Ecto neural progenitor cell (in vitro differentiated cells): ENCODE measurements at regions not wholly inside any gene's neighbourhood (a gene's known extent, or its start where the extent isn't known, plus 50 kb on each side); places are given as distances from the start of the nearest gene placed in this dataset.
"Not testable (repeated sequence)": the region's sequence is repeated elsewhere in the genome, so short reads cannot be mapped to it uniquely, and the experiment has no call there.

Source experiments
- DNase-seq: peaks from one replicate; pipeline ENCODE4 v3.0.0-alpha.2; 2018; ENCODE audit warnings: low spot score

GRCh38 chr1:116298213-116298579 is 74.8 kb upstream of the ATP1A1 start:
- not testable (repeated sequence) for DNase-seq

DNA sequence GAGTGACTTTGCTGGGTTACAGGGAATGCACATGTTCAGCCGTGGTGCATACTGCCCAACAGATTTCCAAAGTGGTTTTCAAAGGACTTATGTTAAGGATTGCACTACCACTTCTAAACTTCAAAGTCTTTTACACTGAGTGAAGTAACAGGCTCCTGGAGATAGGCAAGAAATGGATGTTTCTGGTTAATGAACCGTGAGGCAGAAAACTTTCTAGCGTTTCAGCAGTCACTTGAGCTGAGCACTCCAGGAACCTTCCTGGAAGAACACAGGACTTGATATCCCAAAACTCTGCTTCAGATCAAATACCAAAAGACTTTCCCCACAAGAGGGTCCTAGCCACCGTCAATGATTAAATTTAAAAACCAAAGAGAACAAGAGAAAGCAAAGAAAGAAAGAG is 74.3 kb upstream of the ATP1A1 start:
- no peak for DNase-seq

DNA sequence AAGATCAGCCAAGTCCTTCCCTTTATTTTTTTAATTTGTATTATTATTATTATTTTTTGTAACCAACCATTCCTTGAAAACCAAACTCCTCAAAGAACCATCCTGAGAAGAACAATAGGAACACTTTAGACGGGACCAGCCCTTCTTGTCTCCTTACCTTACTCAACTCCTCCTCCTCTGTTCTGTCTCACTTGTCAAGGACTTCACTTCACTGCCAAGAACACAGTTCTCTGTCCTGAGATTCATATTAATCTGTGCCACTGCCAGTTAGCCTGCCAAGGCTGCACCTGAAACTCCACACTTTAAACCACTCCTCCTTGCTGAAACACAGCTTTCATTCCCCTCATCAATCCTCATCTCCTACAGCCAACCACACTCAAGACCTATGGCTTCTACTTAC is 73.8 kb upstream of the ATP1A1 start:
- DNase-seq = no peak

DNA sequence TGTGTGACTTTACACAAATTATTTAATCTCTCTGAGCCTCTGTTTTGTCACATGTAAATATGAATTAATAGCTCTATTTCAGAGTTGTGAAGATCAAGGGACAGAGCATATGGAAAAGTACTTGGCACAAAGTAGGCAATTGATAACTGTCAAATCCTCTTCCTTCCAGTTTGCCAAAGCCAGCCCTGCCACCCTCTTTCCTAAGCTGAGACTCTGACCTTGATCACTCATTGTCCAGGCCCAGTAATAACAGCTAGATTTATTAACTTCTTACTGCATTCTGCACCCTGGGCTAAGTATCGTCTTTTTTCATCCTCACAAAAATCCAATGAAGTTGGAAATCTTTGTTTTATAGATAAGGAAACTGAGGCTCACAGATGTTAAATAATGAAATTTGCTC is 70.8 kb upstream of the ATP1A1 start:
- no peak for DNase-seq

GRCh38 chr1:116306102-116306501 is 66.9 kb upstream of the ATP1A1 start:
- no peak for DNase-seq

GRCh38 chr1:116306840-116307442 is 66.1 kb upstream of the ATP1A1 start:
- DNase-seq = no peak

DNA sequence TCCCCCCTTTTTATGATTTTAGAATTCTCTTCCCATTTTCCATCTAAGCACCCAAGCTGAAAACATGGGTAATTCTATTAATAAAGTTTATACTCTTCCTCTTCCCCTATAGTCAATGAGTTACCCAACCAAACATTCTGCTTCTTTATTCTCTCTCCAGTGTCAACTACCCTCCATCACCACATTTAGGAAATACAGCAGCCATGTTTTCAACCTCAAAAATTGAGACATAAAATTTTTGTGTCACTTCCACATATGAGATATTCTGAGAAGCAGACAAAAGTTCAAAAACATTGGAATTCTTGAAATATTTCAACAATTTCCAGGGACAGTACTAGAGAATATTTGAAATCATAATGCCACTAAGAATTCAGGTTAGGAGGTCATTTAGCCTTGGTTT is 64.8 kb upstream of the ATP1A1 start:
- no peak for DNase-seq

- DNase-seq = no peak
Measured at GRCh38 chr1:116309090-116309870, 63.8 kb upstream of the ATP1A1 start.

DNA sequence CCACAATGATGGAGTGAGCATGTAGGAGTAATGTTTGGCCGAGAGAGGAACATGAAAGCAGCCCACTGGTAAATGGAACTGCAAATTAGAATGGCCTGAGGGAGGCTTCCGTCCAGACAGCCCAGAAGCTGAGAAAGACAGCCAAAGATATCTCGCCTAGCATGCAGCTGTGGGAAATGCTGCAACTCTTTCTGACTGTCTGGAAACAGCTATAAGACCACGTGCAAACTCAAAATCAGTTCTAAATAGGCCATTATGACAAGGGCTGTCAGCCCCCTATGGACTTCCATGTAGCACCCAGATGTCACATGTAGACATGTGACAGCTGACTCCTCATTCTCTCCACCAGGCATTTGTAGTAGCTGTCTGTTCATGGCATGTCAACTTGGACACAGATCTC is 62.9 kb upstream of the ATP1A1 start:
- DNase-seq = no peak

DNA sequence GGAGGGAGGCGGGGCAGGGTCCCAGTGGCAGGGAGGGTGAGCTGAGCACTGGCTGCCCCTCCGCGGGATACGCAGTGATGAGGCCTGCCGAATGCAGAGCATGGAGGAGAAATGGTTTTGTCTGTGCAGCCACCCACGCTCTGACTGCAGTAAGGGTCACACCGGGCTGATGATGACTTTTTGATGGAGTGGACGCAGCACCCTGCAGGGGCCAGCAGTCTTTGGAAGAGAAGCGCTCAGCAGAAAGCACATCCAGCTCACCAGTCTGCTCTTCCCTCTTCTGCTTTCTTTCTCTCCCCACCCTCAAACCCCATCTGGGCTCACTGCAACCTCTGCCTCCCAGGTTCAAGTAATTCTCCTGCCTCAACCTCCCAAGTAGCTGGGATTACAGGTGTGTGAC is 61.9 kb upstream of the ATP1A1 start:
- DNase-seq = no peak

DNA sequence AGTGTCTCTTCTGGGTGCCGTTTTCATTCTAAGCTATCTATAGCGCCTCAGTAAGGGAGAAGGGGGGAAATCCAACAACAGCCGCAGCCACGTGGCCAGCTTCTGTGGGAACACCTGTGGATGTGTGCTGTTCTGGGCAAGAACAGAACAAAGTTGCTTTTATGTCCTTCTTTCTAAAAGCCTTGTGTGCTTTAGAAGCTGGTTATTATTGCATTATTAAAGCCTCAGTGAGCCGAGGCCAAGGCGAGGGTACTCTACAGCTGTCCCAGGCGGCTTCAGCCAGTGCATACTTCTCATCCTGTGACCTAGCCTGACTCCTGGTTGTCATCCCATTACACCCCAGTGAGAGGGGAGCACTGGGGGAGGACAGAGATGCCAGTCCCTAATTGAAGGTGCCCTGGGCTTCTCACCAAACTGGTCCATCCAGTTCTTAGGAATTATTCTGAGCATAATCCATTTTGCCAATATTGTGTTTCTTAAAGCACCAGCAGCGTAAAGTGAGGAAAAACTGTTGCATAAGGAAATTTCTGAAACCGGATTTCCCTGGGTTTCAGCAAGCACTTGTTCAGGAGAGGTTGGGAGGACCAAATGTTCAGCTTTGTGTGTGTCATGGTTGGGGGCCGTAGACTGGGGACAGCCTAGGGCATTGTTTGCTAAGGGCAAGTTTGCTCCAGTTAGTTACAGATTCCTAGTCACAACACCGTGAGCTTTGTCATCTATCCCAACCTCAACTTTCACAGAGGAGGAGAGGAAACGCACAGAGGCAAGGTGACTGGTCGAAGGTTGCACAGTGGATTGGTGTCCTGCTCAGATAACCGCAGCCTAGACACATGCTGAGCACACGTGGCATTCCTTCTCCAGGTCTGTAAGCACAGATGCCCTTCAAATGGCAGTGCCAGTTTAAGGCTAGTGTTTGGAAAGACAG is 61.0 kb upstream of the ATP1A1 start:
- no peak for DNase-seq

DNA sequence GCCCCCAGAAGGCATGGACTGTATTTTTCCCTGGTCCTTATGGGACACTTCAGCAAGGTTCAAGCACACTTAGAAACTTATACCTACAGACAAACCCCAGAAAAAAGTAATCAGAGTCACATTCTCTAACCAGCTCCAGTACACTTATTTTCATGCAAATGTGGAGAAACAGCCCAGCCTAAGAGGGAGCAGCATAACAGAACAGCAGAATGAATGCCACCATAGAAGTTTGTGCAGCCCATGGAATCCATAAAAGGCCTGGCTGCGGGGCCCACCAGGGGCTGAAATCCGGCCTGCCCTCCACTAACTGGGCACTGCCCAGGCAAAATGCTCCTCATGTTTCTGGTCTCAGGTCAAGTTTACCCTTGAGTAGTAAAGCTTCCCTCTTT is 60.4 kb upstream of the ATP1A1 start:
- DNase-seq = no peak

- no peak for DNase-seq
Measured at GRCh38 chr1:116313776-116314175, 59.3 kb upstream of the ATP1A1 start.

DNA sequence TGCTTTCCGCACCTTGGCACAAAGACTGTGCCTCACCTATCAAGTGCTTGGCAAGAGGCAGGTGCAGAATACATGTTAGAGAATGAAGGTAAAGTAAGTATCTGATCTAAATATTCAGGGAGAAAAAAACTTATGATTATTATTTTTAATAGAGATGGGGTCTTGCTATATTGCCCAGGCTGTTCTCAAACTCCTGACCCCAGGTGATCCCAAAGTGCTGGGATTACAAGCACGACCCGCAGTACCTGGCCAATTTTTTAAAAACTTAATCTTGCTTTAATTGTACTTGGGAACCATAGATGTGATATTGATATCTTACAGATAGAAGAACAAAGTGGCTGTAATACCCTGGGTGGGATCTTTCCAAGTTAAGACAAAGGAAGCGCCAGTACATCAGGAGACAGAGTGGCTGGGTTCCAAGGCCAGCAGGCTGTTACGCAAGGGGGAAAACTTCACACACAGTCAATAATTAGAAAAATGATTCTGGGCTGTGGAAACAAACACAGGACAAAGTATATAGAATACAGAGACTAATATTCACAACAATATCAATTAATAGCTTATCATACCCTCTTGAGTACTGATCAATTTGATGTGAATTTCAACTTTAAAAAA is 58.6 kb upstream of the ATP1A1 start:
- no peak for DNase-seq

GRCh38 chr1:116316373-116316772 is 56.7 kb upstream of the ATP1A1 start:
- no peak for DNase-seq

DNA sequence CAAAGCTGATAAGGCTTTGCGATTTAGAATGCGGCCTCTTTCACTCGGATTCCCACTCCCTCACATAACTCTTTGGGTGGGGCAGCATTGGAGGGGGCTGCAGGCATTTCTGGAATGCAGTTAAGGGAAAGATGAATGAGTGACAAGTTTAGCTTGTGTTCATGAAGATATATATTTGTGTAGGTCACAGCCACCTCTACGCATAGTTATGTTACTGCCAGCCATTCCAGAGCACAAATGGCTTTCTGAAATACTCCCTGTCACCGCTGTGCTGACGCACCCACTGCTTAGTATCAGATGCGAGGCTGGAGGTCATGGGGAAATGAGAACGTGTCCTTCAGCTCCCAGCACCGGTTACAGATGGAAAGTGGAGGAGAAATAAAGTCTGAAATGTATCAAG is 54.1 kb upstream of the ATP1A1 start:
- DNase-seq = no peak

GRCh38 chr1:116320874-116321273 is 52.2 kb upstream of the ATP1A1 start:
- DNase-seq = no peak

DNA sequence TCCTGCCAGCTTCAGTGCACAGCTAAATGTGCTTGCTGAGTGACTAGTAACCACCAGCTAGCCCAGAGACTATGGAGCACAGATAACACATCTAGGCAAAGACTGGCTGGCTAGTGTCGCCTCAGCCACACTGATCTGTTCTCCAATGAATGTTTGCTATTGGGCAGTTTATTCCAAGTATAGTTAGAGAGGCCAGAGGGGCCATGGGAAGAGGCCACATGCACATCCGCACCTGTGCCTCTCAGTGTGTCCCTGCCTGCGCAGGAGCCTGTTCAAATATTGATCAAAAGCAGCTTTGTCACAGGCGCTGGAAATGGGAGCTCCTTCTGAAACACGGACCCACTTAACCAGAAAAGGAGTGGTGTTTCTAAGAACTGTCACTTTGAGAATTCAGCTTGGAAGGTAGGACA is 51.3 kb upstream of the ATP1A1 start:
- DNase-seq = no peak

DNA sequence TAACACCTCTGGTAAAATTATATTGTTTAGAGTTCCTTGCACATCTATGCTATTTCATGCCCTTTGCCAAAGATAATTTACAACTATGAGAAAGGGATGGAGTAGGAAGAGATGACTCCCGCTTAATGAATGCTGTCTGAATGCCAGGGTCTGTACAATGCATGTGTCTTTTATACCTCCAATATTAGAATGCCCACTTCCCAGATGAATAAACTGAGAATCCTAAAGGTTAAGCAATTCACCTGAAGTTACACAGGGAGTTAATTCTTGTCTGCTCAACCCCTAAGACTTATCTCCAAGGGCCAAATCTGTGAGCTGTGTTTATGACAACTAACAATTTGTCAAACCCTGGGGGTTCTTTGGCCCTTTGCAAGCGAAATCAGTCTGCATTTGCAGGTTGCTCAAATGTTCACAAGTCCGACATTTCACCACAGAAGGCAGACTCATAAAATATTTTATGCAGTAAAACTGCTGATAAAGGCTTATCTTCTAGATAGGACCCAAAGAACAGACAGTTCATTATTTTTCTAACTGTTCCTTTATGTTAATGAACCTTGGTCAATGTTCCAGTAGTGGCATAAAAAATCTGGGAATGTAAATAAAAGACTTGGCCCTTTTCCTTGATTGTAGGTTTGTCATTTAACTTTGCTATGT is 50.2 kb upstream of the ATP1A1 start:
- DNase-seq = no peak
